HG02884 (cell line): ENCODE measurements at regions not wholly inside any gene's neighbourhood (a gene's known extent, or its start where the extent isn't known, plus 50 kb on each side); places are given as distances from the start of the nearest gene placed in this dataset.
A peak's percentile ranks its signal among the peaks of the same experiment; 100 is the strongest.

Experiments
- ATAC-seq: cut with Tn5 transposase; IDR thresholded peaks from one replicate; pipeline ENCODE4 v1.9.1; 2021; ENCODE audit warnings: mild to moderate bottlenecking, moderate library complexity; ENCODE audit not compliant: unreplicated experiment

GRCh38 chr12:42774238-42774637 is 184.7 kb upstream of the PRICKLE1 start:
- ATAC-seq, result no peak

- ATAC-seq, result no peak
Measured at GRCh38 chr12:42770261-42770660, 180.7 kb upstream of the PRICKLE1 start.

GRCh38 chr12:42769455-42769854 is 179.9 kb upstream of the PRICKLE1 start:
- ATAC-seq, result no peak

GRCh38 chr12:42767998-42768397 is 178.5 kb upstream of the PRICKLE1 start:
- ATAC-seq, result no peak

GRCh38 chr12:42767326-42767954 is 177.9 kb upstream of the PRICKLE1 start:
- no peak for ATAC-seq

GRCh38 chr12:42766754-42767153 is 177.2 kb upstream of the PRICKLE1 start:
- ATAC-seq, result no peak

- ATAC-seq, result no peak
Measured at GRCh38 chr12:42766026-42766425, 176.5 kb upstream of the PRICKLE1 start.

GRCh38 chr12:42763682-42764081 is 174.1 kb upstream of the PRICKLE1 start:
- no peak for ATAC-seq

GRCh38 chr12:42762395-42762925 is 172.9 kb upstream of the PRICKLE1 start:
- ATAC-seq, result no peak

- no peak for ATAC-seq
Measured at GRCh38 chr12:42761601-42762350, 172.2 kb upstream of the PRICKLE1 start.

GRCh38 chr12:42761086-42761485 is 171.5 kb upstream of the PRICKLE1 start:
- no peak for ATAC-seq

- ATAC-seq, result no peak
Measured at GRCh38 chr12:42760550-42760949, 171.0 kb upstream of the PRICKLE1 start.

- ATAC-seq, result no peak
Measured at GRCh38 chr12:42759622-42760273, 170.2 kb upstream of the PRICKLE1 start.

- no peak for ATAC-seq
Measured at GRCh38 chr12:42758806-42759205, 169.3 kb upstream of the PRICKLE1 start.

GRCh38 chr12:42757624-42758119 is 168.1 kb upstream of the PRICKLE1 start:
- ATAC-seq, result no peak

GRCh38 chr12:42756841-42757623 is 167.5 kb upstream of the PRICKLE1 start:
- peak; percentile 39 for ATAC-seq

GRCh38 chr12:42750356-42750755 is 160.8 kb upstream of the PRICKLE1 start:
- ATAC-seq, result no peak

- no peak for ATAC-seq
Measured at GRCh38 chr12:42749239-42749638, 159.7 kb upstream of the PRICKLE1 start.

- ATAC-seq, result no peak
Measured at GRCh38 chr12:42744539-42745182, 155.1 kb upstream of the PRICKLE1 start.

GRCh38 chr12:42742716-42743115 is 153.2 kb upstream of the PRICKLE1 start:
- no peak for ATAC-seq
